ENCODE measurements at regions not wholly inside any gene's neighbourhood (a gene's known extent, or its start where the extent isn't known, plus 50 kb on each side); places are given as distances from the start of the nearest gene placed in this dataset.

GRCh38 chr1:184212649-184213314 is 161.3 kb downstream of the TSEN15 start:
- no peak overlapping the region for H3K27ac ChIP-seq
- H3K4me1 ChIP-seq, result no peaks in the 10 kb centered on the region
- no peak for DNase-seq
- no peaks in the 10 kb centered on the region for H3K9me3 ChIP-seq
- intact Hi-C loops (cut with DNase I), result no loop called here
- ATAC-seq, result peak in 2 of 4 donors; percentile 45 to 48
- no peak overlapping the region for H3K4me3 ChIP-seq
- H3K27me3 ChIP-seq, result no peaks in the 10 kb centered on the region
- 62% methylated on average over 5 of the region's 7 CpGs for WGBS (ENCODE audit: insufficient coverage, low coverage, low lambda C conversion rate, missing lambda C conversion rate)
- no peak for TF ChIP-seq CTCF (IDR thresholded peaks at IDR 0.05)
- TF ChIP-seq POLR2A (IDR thresholded peaks at IDR 0.05), result no peak
- H3K36me3 ChIP-seq, result no peaks in the 10 kb centered on the region

DNA sequence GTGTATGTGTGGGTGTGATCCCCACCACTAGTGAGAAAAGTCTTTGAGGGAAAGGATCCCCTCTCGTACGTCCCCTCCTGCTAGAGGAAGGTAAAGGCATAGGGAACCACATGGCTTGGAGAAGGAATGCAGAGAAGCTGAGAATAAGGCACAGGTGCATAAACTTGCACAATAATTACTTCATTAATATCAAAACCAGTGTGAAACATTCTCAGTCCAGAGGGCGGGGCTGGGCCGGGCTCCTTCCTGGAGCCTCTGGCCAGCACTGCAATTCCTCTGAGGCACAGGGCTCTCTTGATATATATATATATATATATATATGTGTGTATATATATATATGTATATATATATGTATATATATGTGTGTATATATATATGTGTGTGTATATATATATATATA is 162.6 kb downstream of the TSEN15 start:
- no peaks in the 10 kb centered on the region for H3K9me3 ChIP-seq
- no peak overlapping the region for H3K4me3 ChIP-seq
- WGBS (ENCODE audit: insufficient coverage, low coverage, low lambda C conversion rate, missing lambda C conversion rate), result 98% methylated on average over 4 of the region's 4 CpGs
- intact Hi-C loops (cut with DNase I), result no loop called here
- no peak for TF ChIP-seq CTCF (IDR thresholded peaks at IDR 0.05)
- no peaks in the 10 kb centered on the region for H3K36me3 ChIP-seq
- ATAC-seq (no peak), DNase-seq (no peak)
- no peaks in the 10 kb centered on the region for H3K4me1 ChIP-seq
- no peak overlapping the region for H3K27ac ChIP-seq
- no peaks in the 10 kb centered on the region for H3K27me3 ChIP-seq

DNA sequence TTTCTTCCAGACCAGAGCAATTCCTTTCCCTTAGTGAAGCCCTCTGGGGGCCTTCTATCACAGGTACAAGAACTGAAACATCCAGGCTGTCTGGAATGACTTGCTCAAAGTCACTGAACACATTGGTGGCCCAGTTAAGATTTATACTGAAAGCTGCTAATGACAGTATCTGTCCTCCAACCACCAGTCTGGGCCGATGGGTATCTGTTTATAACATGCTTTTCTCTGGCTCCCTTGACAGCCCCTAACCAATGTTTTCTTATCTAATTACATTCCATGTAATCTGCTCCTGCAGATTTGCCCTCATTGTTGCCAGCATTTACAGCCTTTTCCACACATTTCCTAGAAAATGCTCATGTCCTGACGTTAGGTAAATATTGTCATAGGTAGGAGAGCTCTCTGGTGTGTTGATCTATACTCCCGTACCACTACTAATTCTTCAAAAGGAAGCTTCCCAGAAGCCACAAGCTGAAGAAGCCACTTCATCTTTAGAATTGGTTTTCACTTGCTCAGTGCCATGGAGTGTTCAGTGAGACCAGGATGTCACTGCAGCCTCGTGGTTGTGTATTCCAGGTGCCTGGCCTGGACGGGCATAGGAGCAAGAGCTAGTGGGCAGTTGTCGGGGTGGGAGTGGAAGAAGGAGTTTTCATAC is 163.9 kb downstream of the TSEN15 start:
- Histone ChIP-seq H3K27me3 (no peaks in the 10 kb centered on the region), H3K27ac (no peak overlapping the region), H3K36me3 (no peaks in the 10 kb centered on the region), H3K4me3 (no peak overlapping the region), H3K9me3 (no peaks in the 10 kb centered on the region), H3K4me1 (no peaks in the 10 kb centered on the region)
- DNase-seq, result no peak
- WGBS (ENCODE audit: insufficient coverage, low coverage, low lambda C conversion rate, missing lambda C conversion rate), result 54% methylated on average over 6 of the region's 6 CpGs
- TF ChIP-seq CTCF (IDR thresholded peaks at IDR 0.05), result no peak
- TF ChIP-seq POLR2A (IDR thresholded peaks at IDR 0.05), result no peak
- intact Hi-C loops (cut with DNase I), result loop anchor here in 1 of 2 donors (5.0 kb wide), 1 partner anchor 138 kb away; no protein-coding TSS in a partner anchor
- peak in 2 of 4 donors; percentile 25 to 36 for ATAC-seq

DNA sequence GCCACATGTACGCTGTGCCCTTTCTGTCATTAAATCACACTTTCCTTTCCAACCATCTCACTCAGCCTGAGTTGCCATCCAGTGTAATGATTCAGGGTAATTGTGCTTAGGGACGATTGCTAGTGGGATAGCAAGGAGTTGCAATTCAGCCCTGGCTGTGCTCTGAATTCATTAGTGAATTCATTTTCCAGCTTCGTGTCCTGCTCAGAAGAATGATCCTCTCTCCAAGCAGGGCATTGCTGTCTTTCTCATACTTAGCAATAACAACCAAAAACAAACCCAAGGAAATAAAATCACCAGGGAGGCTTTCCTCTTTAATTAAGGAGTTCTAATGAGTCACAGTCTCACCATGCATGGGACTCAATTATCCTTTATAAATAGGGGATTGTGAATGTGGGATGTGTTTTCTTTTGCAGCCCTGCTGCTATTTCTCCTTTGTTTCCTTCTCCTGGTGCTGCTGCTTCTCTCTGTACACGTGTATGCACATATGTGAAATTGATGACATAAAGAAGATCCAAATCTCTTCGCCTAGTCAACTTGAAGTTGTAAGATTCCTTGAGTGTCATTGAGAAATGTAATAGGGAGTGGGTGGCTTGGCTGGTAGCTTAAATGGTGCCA is 167.0 kb downstream of the TSEN15 start:
- Histone ChIP-seq H3K27ac (no peak overlapping the region), H3K4me3 (no peak overlapping the region), H3K36me3 (no peaks in the 10 kb centered on the region), H3K9me3 (no peaks in the 10 kb centered on the region), H3K4me1 (no peaks in the 10 kb centered on the region), H3K27me3 (no peaks in the 10 kb centered on the region)
- TF ChIP-seq CTCF (IDR thresholded peaks at IDR 0.05) (no peak), POLR2A (IDR thresholded peaks at IDR 0.05) (no peak)
- ATAC-seq (no peak), DNase-seq (no peak)
- intact Hi-C loops (cut with DNase I), result loop anchor here in 1 of 2 donors (5.0 kb wide), 1 partner anchor 141 kb away; no protein-coding TSS in a partner anchor
- 73% methylated on average over 4 of the region's 5 CpGs for WGBS (ENCODE audit: insufficient coverage, low coverage, low lambda C conversion rate, missing lambda C conversion rate)

Data from right lobe of liver (tissue), 6 donors.